Colonic mucosa (tissue), 4 donors: ENCODE measurements at regions not wholly inside any gene's neighbourhood (a gene's known extent, or its start where the extent isn't known, plus 50 kb on each side); places are given as distances from the start of the nearest gene placed in this dataset.
"Not testable (repeated sequence)": the region's sequence is repeated elsewhere in the genome, so short reads cannot be mapped to it uniquely, and the experiment has no call there.

ENCODE experiments used
- DNase-seq: peaks from one replicate; pipeline ENCODE4 v3.0.0-alpha.2; 2020
- H3K27ac ChIP-seq: fragments of 200-600 bp; one replicate; pipeline ENCODE4 v1.8.0; 2021
- H3K27me3 ChIP-seq: fragments of 200-600 bp; one replicate; pipeline ENCODE4 v1.8.0; 2021
- H3K36me3 ChIP-seq: fragments of 200-600 bp; one replicate; pipeline ENCODE4 v1.8.0; 2021
- H3K4me1 ChIP-seq: fragments of 200-600 bp; one replicate; pipeline ENCODE4 v1.8.0; 2021; ENCODE audit warnings: mild to moderate bottlenecking
- H3K4me3 ChIP-seq: fragments of 200-600 bp; one replicate; pipeline ENCODE4 v1.8.0; 2021
- H3K9ac ChIP-seq, 2 donors: one replicate each; pipeline ENCODE4 v1.7.0; 2013; ENCODE audit warnings: control low read depth in 2 of 2, low read depth in 2 of 2, low read length in 2 of 2
- H3K9me3 ChIP-seq: fragments of 200-600 bp; one replicate; pipeline ENCODE4 v1.8.0; 2021
- CTCF ChIP-seq: fragments of 200-600 bp; IDR thresholded peaks from one replicate; pipeline ENCODE4 v1.8.0; 2022; ENCODE audit warnings: antibody characterized with exemption, mild to moderate bottlenecking
- intact Hi-C: fragments of 100-400 bp; cut with DNase I; formaldehyde crosslinking; loops from one replicate; pipeline ENCODE4 v1.14.1; 2022
- donor health status: healthy.
- donor health status: DM: no; HTN: no; CAD: no.
- donor health status: DM: no; HTN: no; CAD: no.

GRCh38 chrX:43423876-43424275 lies 232.2 kb upstream of the MAOA start:
- no peaks in the 10 kb centered on the region for H3K9me3 ChIP-seq
- no peak overlapping the region for H3K4me3 ChIP-seq
- no peak overlapping the region for H3K9ac ChIP-seq
- no peak for TF ChIP-seq CTCF
- H3K4me1 ChIP-seq, result no peaks in the 10 kb centered on the region
- H3K27ac ChIP-seq, result no peak overlapping the region
- H3K27me3 ChIP-seq, result no peaks in the 10 kb centered on the region
- no peaks in the 10 kb centered on the region for H3K36me3 ChIP-seq
- DNase-seq, result no peak
- intact Hi-C loops, result no loop called here

GRCh38 chrX:43436517-43436916 lies 219.6 kb upstream of the MAOA start:
- no peaks in the 10 kb centered on the region for H3K9me3 ChIP-seq
- no peaks in the 10 kb centered on the region for H3K27me3 ChIP-seq
- intact Hi-C loops, result no loop called here
- no peak overlapping the region for H3K9ac ChIP-seq
- H3K36me3 ChIP-seq, result no peaks in the 10 kb centered on the region
- no peak overlapping the region for H3K27ac ChIP-seq
- no peaks in the 10 kb centered on the region for H3K4me1 ChIP-seq
- DNase-seq, result no peak
- no peak overlapping the region for H3K4me3 ChIP-seq
- no peak for TF ChIP-seq CTCF

- Histone ChIP-seq H3K27ac (no peak overlapping the region), H3K27me3 (no peaks in the 10 kb centered on the region), H3K9ac (no peak overlapping the region), H3K36me3 (no peaks in the 10 kb centered on the region), H3K9me3 (no peaks in the 10 kb centered on the region), H3K4me1 (no peaks in the 10 kb centered on the region), H3K4me3 (no peak overlapping the region)
- no peak for TF ChIP-seq CTCF
- intact Hi-C loops, result no loop called here
- DNase-seq, result no peak
Observed at GRCh38 chrX:43446752-43447151, 209.3 kb upstream of the MAOA start.

- H3K27me3 ChIP-seq, result no peaks in the 10 kb centered on the region
- H3K9ac ChIP-seq, result no peak overlapping the region
- DNase-seq, result no peak
- TF ChIP-seq CTCF, result no peak
- no peaks in the 10 kb centered on the region for H3K9me3 ChIP-seq
- H3K4me3 ChIP-seq, result no peak overlapping the region
- intact Hi-C loops, result no loop called here
- H3K4me1 ChIP-seq, result no peaks in the 10 kb centered on the region
- no peak overlapping the region for H3K27ac ChIP-seq
- no peaks in the 10 kb centered on the region for H3K36me3 ChIP-seq
Observed at GRCh38 chrX:43448688-43449087, 207.4 kb upstream of the MAOA start.

- Histone ChIP-seq H3K9me3 (no peaks in the 10 kb centered on the region), H3K4me1 (no peaks in the 10 kb centered on the region), H3K27ac (no peak overlapping the region), H3K4me3 (no peak overlapping the region), H3K9ac (no peak overlapping the region), H3K27me3 (no peaks in the 10 kb centered on the region), H3K36me3 (no peaks in the 10 kb centered on the region)
- DNase-seq, result no peak
- TF ChIP-seq CTCF, result no peak
- intact Hi-C loops, result no loop called here
Observed at GRCh38 chrX:43450355-43450754, 205.7 kb upstream of the MAOA start.

GRCh38 chrX:43451976-43452686 lies 204.0 kb upstream of the MAOA start:
- H3K36me3 ChIP-seq, intact Hi-C loops, H3K9me3 ChIP-seq, H3K27me3 ChIP-seq, H3K9ac ChIP-seq, H3K4me3 ChIP-seq, H3K4me1 ChIP-seq, H3K27ac ChIP-seq, DNase-seq: not testable (repeated sequence)
